ENCODE measurements at regions not wholly inside any gene's neighbourhood (a gene's known extent, or its start where the extent isn't known, plus 50 kb on each side); places are given as distances from the start of the nearest gene placed in this dataset.

GRCh38 chr9:109639674-109640579 is 140.1 kb upstream of the PALM2AKAP2 start:
- no peak for TF ChIP-seq CTCF (IDR thresholded peaks at IDR 0.05)
- no peak for TF ChIP-seq POLR2A (IDR thresholded peaks at IDR 0.05)
